ENCODE measurements at regions not wholly inside any gene's neighbourhood (a gene's known extent, or its start where the extent isn't known, plus 50 kb on each side); places are given as distances from the start of the nearest gene placed in this dataset.

DNA sequence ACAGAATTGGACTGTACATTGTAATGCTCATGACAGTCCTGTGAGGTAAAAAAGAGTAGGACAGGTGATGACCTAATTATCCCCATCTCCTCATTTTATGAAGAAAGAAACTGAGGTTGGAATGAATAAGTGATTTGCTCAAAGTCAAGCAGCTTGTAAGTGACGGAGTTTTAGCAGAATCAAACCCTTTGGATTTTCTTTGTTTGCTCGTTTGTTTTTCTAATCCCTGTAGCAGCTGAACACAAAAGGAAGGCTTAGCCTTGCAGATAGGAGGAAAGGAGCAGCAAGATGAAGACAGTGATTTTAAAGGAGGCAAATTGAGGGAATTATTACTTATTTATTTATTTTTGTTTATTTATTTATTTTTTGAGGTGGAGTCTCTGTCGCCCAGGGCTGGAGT is 528.4 kb upstream of the AMOT start:
- TF ChIP-seq CTCF (IDR thresholded peaks at IDR 0.05) (no peak), POLR2A (IDR thresholded peaks at IDR 0.05) (no peak), POLR2AphosphoS5 (IDR thresholded peaks at IDR 0.05) (no peak)

All from prostate gland (tissue), 2 donors.